Testis (tissue), 2 donors: ENCODE measurements at regions not wholly inside any gene's neighbourhood (a gene's known extent, or its start where the extent isn't known, plus 50 kb on each side); places are given as distances from the start of the nearest gene placed in this dataset.

ENCODE experiments used
- DNase-seq: peaks from one replicate; pipeline ENCODE4 v3.0.0-alpha.2; 2019
- H3K27ac ChIP-seq, 2 donors: fragments of 200-600 bp; sonication (generic); one replicate each; pipeline ENCODE4 v1.5.1; 2019
- H3K27me3 ChIP-seq: fragments of 200-600 bp; sonication (generic); one replicate; pipeline ENCODE4 v1.5.1; 2019
- H3K36me3 ChIP-seq: fragments of 200-600 bp; sonication (generic); one replicate; pipeline ENCODE4 v1.5.1; 2017; ENCODE audit warnings: low read depth; ENCODE audit errors: missing control alignments
- H3K4me1 ChIP-seq: fragments of 200-600 bp; sonication (generic); one replicate; pipeline ENCODE4 v1.5.1; 2019
- H3K4me3 ChIP-seq, 2 donors: fragments of 200-600 bp; sonication (generic); one replicate each; pipeline ENCODE4 v1.5.1; 2017 to 2019
- H3K9me3 ChIP-seq: fragments of 200-600 bp; sonication (generic); one replicate; pipeline ENCODE4 v1.5.1; 2017
- POLR2A ChIP-seq: fragments of 450-650 bp; IDR thresholded peaks from one replicate; pipeline ENCODE4 v1.6.1; 2017; ENCODE audit warnings: antibody characterized with exemption, mild to moderate bottlenecking, moderate library complexity
- WGBS, 2 donors: methylation state at CpG; one replicate each; pipeline ENCODE4 v1.1.5; 2018; 5-methylcytosine and 5-hydroxymethylcytosine counted together
- intact Hi-C: fragments of 100-400 bp; cut with DNase I; formaldehyde crosslinking; loops from one replicate; pipeline ENCODE4 v1.15.1; 2023; ENCODE audit warnings: low total_unique reads
- TF ChIP-seq, protein P1 (sequence below), 3 experiments: fragments of 450-650 bp in 2 of 3; fragments of 200-600 bp in 1 of 3; sonication (generic) in 1 of 3; IDR thresholded peaks; one replicate each; pipeline ENCODE4 v1.5.1; 2016 to 2019; ENCODE audit warnings: antibody characterized with exemption in 3 of 3, mild to moderate bottlenecking in 2 of 3, moderate library complexity in 1 of 3

DNA sequence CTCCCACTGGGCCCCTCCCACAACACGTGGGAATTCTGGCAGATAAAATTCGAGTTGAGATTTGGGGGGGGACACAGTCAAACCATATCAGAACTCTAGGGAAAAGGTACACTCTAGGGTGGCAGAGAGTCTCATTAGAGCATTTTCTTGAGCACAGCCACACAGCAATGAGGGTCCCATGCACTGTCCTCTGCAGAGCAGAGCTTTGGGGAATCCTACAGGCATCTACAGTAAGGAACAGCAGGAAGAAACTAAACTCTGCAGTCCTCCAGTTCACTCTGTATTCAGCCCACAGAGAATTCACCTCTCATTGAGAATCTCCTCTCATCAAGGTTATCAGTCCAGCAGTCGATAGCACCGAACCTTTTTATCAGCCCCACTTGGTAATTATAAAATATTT lies 438.6 kb upstream of the NOX3 start:
- no peaks in the 10 kb centered on the region for H3K4me1 ChIP-seq
- no peak for TF ChIP-seq POLR2A
- TF ChIP-seq, protein P1, sequence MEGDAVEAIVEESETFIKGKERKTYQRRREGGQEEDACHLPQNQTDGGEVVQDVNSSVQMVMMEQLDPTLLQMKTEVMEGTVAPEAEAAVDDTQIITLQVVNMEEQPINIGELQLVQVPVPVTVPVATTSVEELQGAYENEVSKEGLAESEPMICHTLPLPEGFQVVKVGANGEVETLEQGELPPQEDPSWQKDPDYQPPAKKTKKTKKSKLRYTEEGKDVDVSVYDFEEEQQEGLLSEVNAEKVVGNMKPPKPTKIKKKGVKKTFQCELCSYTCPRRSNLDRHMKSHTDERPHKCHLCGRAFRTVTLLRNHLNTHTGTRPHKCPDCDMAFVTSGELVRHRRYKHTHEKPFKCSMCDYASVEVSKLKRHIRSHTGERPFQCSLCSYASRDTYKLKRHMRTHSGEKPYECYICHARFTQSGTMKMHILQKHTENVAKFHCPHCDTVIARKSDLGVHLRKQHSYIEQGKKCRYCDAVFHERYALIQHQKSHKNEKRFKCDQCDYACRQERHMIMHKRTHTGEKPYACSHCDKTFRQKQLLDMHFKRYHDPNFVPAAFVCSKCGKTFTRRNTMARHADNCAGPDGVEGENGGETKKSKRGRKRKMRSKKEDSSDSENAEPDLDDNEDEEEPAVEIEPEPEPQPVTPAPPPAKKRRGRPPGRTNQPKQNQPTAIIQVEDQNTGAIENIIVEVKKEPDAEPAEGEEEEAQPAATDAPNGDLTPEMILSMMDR (IDR thresholded peaks at IDR 0.05): no peak
- H3K4me3 ChIP-seq: no peak overlapping the region
- no peaks in the 10 kb centered on the region for H3K9me3 ChIP-seq
- H3K27ac ChIP-seq: no peak overlapping the region
- no peaks in the 10 kb centered on the region for H3K27me3 ChIP-seq
- 65 to 75% methylated on average over 4 of the region's 4 CpGs for WGBS, 2 donors
- no peaks in the 10 kb centered on the region for H3K36me3 ChIP-seq
- no peak for DNase-seq
- intact Hi-C loops: no loop called here

- Histone ChIP-seq H3K9me3 (no peaks in the 10 kb centered on the region), H3K27me3 (no peaks in the 10 kb centered on the region), H3K27ac (no peak overlapping the region), H3K4me3 (no peak overlapping the region), H3K4me1 (no peaks in the 10 kb centered on the region), H3K36me3 (no peaks in the 10 kb centered on the region)
- no peak for TF ChIP-seq POLR2A
- TF ChIP-seq, protein P1 (IDR thresholded peaks at IDR 0.05): no peak
- WGBS, 2 donors: 93 to 96% methylated on average over 2 of the region's 2 CpGs
- DNase-seq: no peak
- intact Hi-C loops: no loop called here
These were observed 434.8 kb upstream of the NOX3 start for GRCh38 chr6:155890409-155890808.

GRCh38 chr6:155889410-155889809 lies 433.8 kb upstream of the NOX3 start:
- intact Hi-C loops: no loop called here
- no peaks in the 10 kb centered on the region for H3K27me3 ChIP-seq
- 82 to 85% methylated on average over 3 of the region's 3 CpGs for WGBS, 2 donors
- no peaks in the 10 kb centered on the region for H3K9me3 ChIP-seq
- no peak overlapping the region for H3K4me3 ChIP-seq
- no peaks in the 10 kb centered on the region for H3K4me1 ChIP-seq
- no peak for DNase-seq
- TF ChIP-seq, protein P1 (IDR thresholded peaks at IDR 0.05): no peak
- no peak for TF ChIP-seq POLR2A
- no peaks in the 10 kb centered on the region for H3K36me3 ChIP-seq
- no peak overlapping the region for H3K27ac ChIP-seq

DNA sequence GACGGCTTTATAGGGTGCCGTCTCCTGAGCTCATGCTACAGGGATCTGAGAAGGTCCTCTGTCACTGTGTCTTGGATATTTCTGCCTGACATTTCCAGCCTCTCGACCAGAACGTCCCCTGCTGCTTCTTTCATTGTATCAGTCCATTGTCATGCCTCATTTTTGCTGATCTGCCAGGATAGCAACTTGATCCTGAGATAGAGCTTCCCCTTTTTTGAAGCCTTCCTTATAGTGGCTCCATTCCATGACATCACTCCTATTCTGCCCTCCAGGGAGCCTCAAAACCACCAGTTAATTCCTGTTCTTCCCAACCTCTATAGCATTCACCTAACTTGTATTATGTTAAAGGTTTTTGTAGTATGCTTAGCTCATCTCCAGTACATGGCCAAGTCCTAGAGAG lies 431.8 kb upstream of the NOX3 start:
- intact Hi-C loops: no loop called here
- H3K4me1 ChIP-seq: peaks cover 10% of the 10 kb centered on the region
- WGBS, 2 donors: 86 to 95% methylated on average over 4 of the region's 4 CpGs
- no peaks in the 10 kb centered on the region for H3K9me3 ChIP-seq
- H3K36me3 ChIP-seq: no peaks in the 10 kb centered on the region
- no peak overlapping the region for H3K27ac ChIP-seq
- no peak for TF ChIP-seq POLR2A
- TF ChIP-seq, protein P1 (IDR thresholded peaks at IDR 0.05): no peak
- no peaks in the 10 kb centered on the region for H3K27me3 ChIP-seq
- no peak for DNase-seq
- no peak overlapping the region for H3K4me3 ChIP-seq

DNA sequence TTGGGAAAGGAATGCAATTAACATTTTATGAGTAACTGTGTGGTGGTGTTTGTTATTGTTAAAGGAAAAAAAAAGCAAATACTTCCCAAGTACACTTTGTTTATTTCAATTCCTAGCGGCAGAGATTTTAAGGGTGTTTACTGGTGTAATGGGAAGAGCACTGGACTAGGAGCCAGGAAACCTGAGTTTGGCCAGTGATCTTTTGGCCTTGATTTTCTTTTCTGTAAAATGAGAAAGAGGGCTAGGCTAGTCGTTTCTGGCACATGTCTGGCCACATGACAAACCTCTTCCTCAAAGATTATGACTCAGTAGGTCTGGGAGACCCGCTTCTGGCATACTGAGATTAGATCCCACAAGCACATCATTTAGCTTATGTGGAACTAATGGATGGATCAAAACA lies 428.1 kb upstream of the NOX3 start:
- H3K27ac ChIP-seq: peak overlapping the region in 1 of 2 donors; percentile 47

More for the DNA sequence above, 428.1 kb upstream of the NOX3 start:
- H3K9me3 ChIP-seq: no peaks in the 10 kb centered on the region
- TF ChIP-seq POLR2A: no peak
- TF ChIP-seq, protein P1 (IDR thresholded peaks at IDR 0.05): no peak
- H3K4me3 ChIP-seq: no peak overlapping the region
- H3K36me3 ChIP-seq: no peaks in the 10 kb centered on the region
- 24 to 46% methylated on average over 3 of the region's 3 CpGs for WGBS, 2 donors
- intact Hi-C loops: no loop called here
- peaks cover 17% of the 10 kb centered on the region for H3K4me1 ChIP-seq
- DNase-seq: peak; percentile 43
- H3K27me3 ChIP-seq: no peaks in the 10 kb centered on the region
